OCI-LY1 (cell line): ENCODE measurements at regions not wholly inside any gene's neighbourhood (a gene's known extent, or its start where the extent isn't known, plus 50 kb on each side); places are given as distances from the start of the nearest gene placed in this dataset.

ENCODE experiments used
- EZH2 ChIP-seq: fragments of 200-600 bp; sonication (generic), shearing (Covaris generic); IDR thresholded peaks from 2 replicates; pipeline ENCODE4 v1.8.0; 2017; ENCODE audit warnings: borderline replicate concordance, mixed run types, mild to moderate bottlenecking, antibody characterized with exemption, low read length, moderate library complexity, mixed read lengths
- TF ChIP-seq, protein P1 (sequence below): fragments of 200-600 bp; sonication (generic), shearing (Covaris generic); IDR thresholded peaks from 2 replicates; pipeline ENCODE4 v1.5.1; 2017; ENCODE audit warnings: mild to moderate bottlenecking, antibody characterized with exemption, low read length, moderate library complexity, mixed read lengths

- TF ChIP-seq, protein P1, sequence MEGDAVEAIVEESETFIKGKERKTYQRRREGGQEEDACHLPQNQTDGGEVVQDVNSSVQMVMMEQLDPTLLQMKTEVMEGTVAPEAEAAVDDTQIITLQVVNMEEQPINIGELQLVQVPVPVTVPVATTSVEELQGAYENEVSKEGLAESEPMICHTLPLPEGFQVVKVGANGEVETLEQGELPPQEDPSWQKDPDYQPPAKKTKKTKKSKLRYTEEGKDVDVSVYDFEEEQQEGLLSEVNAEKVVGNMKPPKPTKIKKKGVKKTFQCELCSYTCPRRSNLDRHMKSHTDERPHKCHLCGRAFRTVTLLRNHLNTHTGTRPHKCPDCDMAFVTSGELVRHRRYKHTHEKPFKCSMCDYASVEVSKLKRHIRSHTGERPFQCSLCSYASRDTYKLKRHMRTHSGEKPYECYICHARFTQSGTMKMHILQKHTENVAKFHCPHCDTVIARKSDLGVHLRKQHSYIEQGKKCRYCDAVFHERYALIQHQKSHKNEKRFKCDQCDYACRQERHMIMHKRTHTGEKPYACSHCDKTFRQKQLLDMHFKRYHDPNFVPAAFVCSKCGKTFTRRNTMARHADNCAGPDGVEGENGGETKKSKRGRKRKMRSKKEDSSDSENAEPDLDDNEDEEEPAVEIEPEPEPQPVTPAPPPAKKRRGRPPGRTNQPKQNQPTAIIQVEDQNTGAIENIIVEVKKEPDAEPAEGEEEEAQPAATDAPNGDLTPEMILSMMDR, result no peak
- TF ChIP-seq EZH2, result no peak
Measured at GRCh38 chr5:45826055-45826454, 129.9 kb upstream of the HCN1 start.
